ENCODE measurements at regions not wholly inside any gene's neighbourhood (a gene's known extent, or its start where the extent isn't known, plus 50 kb on each side); places are given as distances from the start of the nearest gene placed in this dataset.
"Not testable (repeated sequence)": the region's sequence is repeated elsewhere in the genome, so short reads cannot be mapped to it uniquely, and the experiment has no call there.

- CTCF ChIA-PET: no interaction called here
- no peaks in the 10 kb centered on the region for H3K4me1 Mint-ChIP-seq (ENCODE audit: low read depth)
- intact Hi-C loops (cut with micrococcal nuclease): no loop called here
- no peaks in the 10 kb centered on the region for H3K36me3 Mint-ChIP-seq (ENCODE audit: low read depth)
- H3K9me3 Mint-ChIP-seq: no peaks in the 10 kb centered on the region
- TF ChIP-seq CTCF (IDR thresholded peaks at IDR 0.05): no peak
- POLR2A ChIA-PET: no interaction called here
- ATAC-seq: no peak
- H3K27me3 Mint-ChIP-seq: peaks cover 1% of the 10 kb centered on the region
- no peak overlapping the region for H3K27ac Mint-ChIP-seq
- no peak for DNase-seq
- H3K4me3 Mint-ChIP-seq: no peak overlapping the region
Observed at GRCh38 chr7:115572111-115572510, 458.5 kb downstream of the TFEC start.

GRCh38 chr7:115561335-115562110 is 469.0 kb downstream of the TFEC start:
- Mint-ChIP-seq H3K4me1 (ENCODE audit: low read depth) (no peaks in the 10 kb centered on the region), H3K27me3 (no peaks in the 10 kb centered on the region), H3K27ac (no peak overlapping the region), H3K4me3 (no peak overlapping the region), H3K9me3 (no peaks in the 10 kb centered on the region), H3K36me3 (ENCODE audit: low read depth) (no peaks in the 10 kb centered on the region)
- DNase-seq (no peak), ATAC-seq (no peak)
- CTCF ChIA-PET: no interaction called here
- intact Hi-C loops (cut with micrococcal nuclease): no loop called here
- POLR2A ChIA-PET: no interaction called here
- no peak for TF ChIP-seq CTCF (IDR thresholded peaks at IDR 0.05)

- intact Hi-C loops (cut with micrococcal nuclease): no loop called here
- Mint-ChIP-seq H3K9me3 (no peaks in the 10 kb centered on the region), H3K4me1 (ENCODE audit: low read depth) (no peaks in the 10 kb centered on the region), H3K4me3 (no peak overlapping the region), H3K27me3 (no peaks in the 10 kb centered on the region), H3K36me3 (ENCODE audit: low read depth) (no peaks in the 10 kb centered on the region), H3K27ac (no peak overlapping the region)
- no peak for TF ChIP-seq CTCF (IDR thresholded peaks at IDR 0.05)
- CTCF ChIA-PET: no interaction called here
- ATAC-seq: no peak
- POLR2A ChIA-PET: no interaction called here
- no peak for DNase-seq
Observed at GRCh38 chr7:115559877-115560276, 470.7 kb downstream of the TFEC start.

GRCh38 chr7:115558161-115558560 is 472.4 kb downstream of the TFEC start:
- H3K27ac Mint-ChIP-seq: no peak overlapping the region
- intact Hi-C loops (cut with micrococcal nuclease): no loop called here
- H3K4me1 Mint-ChIP-seq (ENCODE audit: low read depth): no peaks in the 10 kb centered on the region
- ChIA-PET POLR2A (no interaction called here), CTCF (no interaction called here)
- H3K4me3 Mint-ChIP-seq: no peak overlapping the region
- no peaks in the 10 kb centered on the region for H3K36me3 Mint-ChIP-seq (ENCODE audit: low read depth)
- ATAC-seq (no peak), DNase-seq (no peak)
- H3K9me3 Mint-ChIP-seq: no peaks in the 10 kb centered on the region
- no peaks in the 10 kb centered on the region for H3K27me3 Mint-ChIP-seq
- no peak for TF ChIP-seq CTCF (IDR thresholded peaks at IDR 0.05)

GRCh38 chr7:115557296-115557695 is 473.3 kb downstream of the TFEC start:
- ATAC-seq; H3K27ac Mint-ChIP-seq; POLR2A ChIA-PET; CTCF ChIA-PET; intact Hi-C loops (cut with micrococcal nuclease); H3K4me3 Mint-ChIP-seq; H3K9me3 Mint-ChIP-seq; DNase-seq; H3K36me3 Mint-ChIP-seq (ENCODE audit: low read depth); H3K27me3 Mint-ChIP-seq; H3K4me1 Mint-ChIP-seq (ENCODE audit: low read depth): not testable (repeated sequence)
